ENCODE measurements at regions not wholly inside any gene's neighbourhood (a gene's known extent, or its start where the extent isn't known, plus 50 kb on each side); places are given as distances from the start of the nearest gene placed in this dataset.

GRCh38 chr11:115919341-115920091 is 415.3 kb upstream of the CADM1 start:
- H3K79me2 ChIP-seq (ENCODE audit: control insufficient read depth, low read length): no peaks in the 10 kb centered on the region
- no peaks in the 10 kb centered on the region for H3K36me3 ChIP-seq (ENCODE audit: control insufficient read depth, low read length)
- TF ChIP-seq EZH2phosphoT487 (IDR thresholded peaks at IDR 0.05; ENCODE audit: borderline replicate concordance, low read length): no peak
- no peak for TF ChIP-seq CTCF (IDR thresholded peaks at IDR 0.05; ENCODE audit: low read depth, low read length, poor library complexity, severe bottlenecking)
- no peaks in the 10 kb centered on the region for H3F3A ChIP-seq (ENCODE audit: control insufficient read depth, insufficient read depth)
- H3K4me3 ChIP-seq (ENCODE audit: low read length): no peak overlapping the region
- no peak overlapping the region for H3K27ac ChIP-seq (ENCODE audit: low read depth, low read length)
- H3K9me3 ChIP-seq (ENCODE audit: control insufficient read depth, insufficient read depth, low read length): no peaks in the 10 kb centered on the region
- H3K4me2 ChIP-seq (ENCODE audit: low read length): no peak overlapping the region
- H4K20me1 ChIP-seq (ENCODE audit: control insufficient read depth, insufficient read depth, low read depth, low read length): no peaks in the 10 kb centered on the region
- H3K9me2 ChIP-seq (replicated peaks; ENCODE audit: control insufficient read depth, low read length): no peaks in the 10 kb centered on the region
- peaks cover 4% of the 10 kb centered on the region; the same call in 1 of the 2 replicates for H3K4me1 ChIP-seq (ENCODE audit: control insufficient read depth, low read length)
- no peaks in the 10 kb centered on the region for H3K27me3 ChIP-seq (ENCODE audit: control insufficient read depth, low read length)

DNA sequence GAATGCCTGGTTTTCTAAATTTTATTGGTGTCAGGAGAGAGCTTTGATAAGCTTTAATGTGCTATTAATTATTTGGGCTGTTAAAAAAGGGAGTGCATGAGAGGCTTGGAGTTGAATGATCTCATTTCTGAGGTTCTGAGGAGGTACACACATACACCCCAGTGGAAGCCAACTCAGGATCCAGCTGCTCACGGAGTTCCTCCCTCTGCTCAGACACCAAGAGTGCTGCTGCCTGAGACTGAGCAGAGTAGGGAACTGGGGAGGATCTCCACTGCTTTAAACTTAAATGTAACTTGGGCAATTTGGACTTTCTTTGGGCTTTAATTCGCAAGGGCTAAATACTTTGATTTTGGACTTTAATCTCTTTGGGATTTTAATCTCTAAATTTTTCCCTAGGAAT is 414.4 kb upstream of the CADM1 start:
- no peaks in the 10 kb centered on the region for H3K79me2 ChIP-seq (ENCODE audit: control insufficient read depth, low read length)
- peaks cover 8% of the 10 kb centered on the region for H3K4me1 ChIP-seq (ENCODE audit: control insufficient read depth, low read length)
- H3K36me3 ChIP-seq (ENCODE audit: control insufficient read depth, low read length): no peaks in the 10 kb centered on the region
- no peak overlapping the region for H3K27ac ChIP-seq (ENCODE audit: low read depth, low read length)
- no peaks in the 10 kb centered on the region for H3K9me2 ChIP-seq (replicated peaks; ENCODE audit: control insufficient read depth, low read length)
- no peak overlapping the region for H3K4me2 ChIP-seq (ENCODE audit: low read length)
- no peak for TF ChIP-seq CTCF (IDR thresholded peaks at IDR 0.05; ENCODE audit: low read depth, low read length, poor library complexity, severe bottlenecking)
- no peak for TF ChIP-seq EZH2phosphoT487 (IDR thresholded peaks at IDR 0.05; ENCODE audit: borderline replicate concordance, low read length)
- H3F3A ChIP-seq (ENCODE audit: control insufficient read depth, insufficient read depth): no peaks in the 10 kb centered on the region
- no peak overlapping the region for H3K4me3 ChIP-seq (ENCODE audit: low read length)
- no peaks in the 10 kb centered on the region for H3K27me3 ChIP-seq (ENCODE audit: control insufficient read depth, low read length)
- no peaks in the 10 kb centered on the region for H3K9me3 ChIP-seq (ENCODE audit: control insufficient read depth, insufficient read depth, low read length)
- no peaks in the 10 kb centered on the region for H4K20me1 ChIP-seq (ENCODE audit: control insufficient read depth, insufficient read depth, low read depth, low read length)

- H3K4me3 ChIP-seq (ENCODE audit: low read length): no peak overlapping the region
- H4K20me1 ChIP-seq (ENCODE audit: control insufficient read depth, insufficient read depth, low read depth, low read length): no peaks in the 10 kb centered on the region
- no peaks in the 10 kb centered on the region for H3K79me2 ChIP-seq (ENCODE audit: control insufficient read depth, low read length)
- TF ChIP-seq CTCF (IDR thresholded peaks at IDR 0.05; ENCODE audit: low read depth, low read length, poor library complexity, severe bottlenecking): no peak
- TF ChIP-seq EZH2phosphoT487 (IDR thresholded peaks at IDR 0.05; ENCODE audit: borderline replicate concordance, low read length): no peak
- H3K27me3 ChIP-seq (ENCODE audit: control insufficient read depth, low read length): no peaks in the 10 kb centered on the region
- H3K9me2 ChIP-seq (replicated peaks; ENCODE audit: control insufficient read depth, low read length): no peaks in the 10 kb centered on the region
- H3K36me3 ChIP-seq (ENCODE audit: control insufficient read depth, low read length): no peaks in the 10 kb centered on the region
- H3K27ac ChIP-seq (ENCODE audit: low read depth, low read length): no peak overlapping the region
- peaks cover 23% of the 10 kb centered on the region for H3K4me1 ChIP-seq (ENCODE audit: control insufficient read depth, low read length)
- H3K4me2 ChIP-seq (ENCODE audit: low read length): no peak overlapping the region
- peaks cover 2% of the 10 kb centered on the region; the same call in 1 of the 2 replicates for H3F3A ChIP-seq (ENCODE audit: control insufficient read depth, insufficient read depth)
- H3K9me3 ChIP-seq (ENCODE audit: control insufficient read depth, insufficient read depth, low read length): no peaks in the 10 kb centered on the region
Observed at GRCh38 chr11:115916608-115917007, 412.4 kb upstream of the CADM1 start.

All from DOHH2 (cell line).